Natural killer cell (primary cell): ENCODE measurements at regions not wholly inside any gene's neighbourhood (a gene's known extent, or its start where the extent isn't known, plus 50 kb on each side); places are given as distances from the start of the nearest gene placed in this dataset.

Source experiments
- ATAC-seq, 3 donors: fragments of 150-1000 bp in 2 of 3; fragments of 200-7000 bp in 1 of 3; cut with Tn5 transposase; 1 replicate in 1 of 3; 2 replicates in 2 of 3; pipeline ENCODE4 v1.10.0; 2021; ENCODE audit warnings: mild to moderate bottlenecking in 2 of 3, moderate library complexity in 2 of 3
- DNase-seq, 2 donors: peaks; one replicate each; pipeline versions ENCODE4 v3.0.0 to v3.0.0-alpha.2; 2013 to 2021; ENCODE audit warnings: mixed read lengths in 1 of 2
- H3K27ac ChIP-seq: one replicate; pipeline ENCODE4 v1.5.1; 2013; ENCODE audit warnings: mild to moderate bottlenecking, low read length
- H3K27me3 ChIP-seq: one replicate; pipeline ENCODE4 v1.6.1; 2013; ENCODE audit warnings: low read length; ENCODE audit not compliant: control insufficient read depth, insufficient read depth
- H3K36me3 ChIP-seq: one replicate; pipeline ENCODE4 v1.6.1; 2013; ENCODE audit warnings: low read length; ENCODE audit not compliant: control insufficient read depth, insufficient read depth
- H3K4me1 ChIP-seq: one replicate; pipeline ENCODE4 v1.6.1; 2013; ENCODE audit warnings: low read length; ENCODE audit not compliant: control insufficient read depth, insufficient read depth
- H3K4me3 ChIP-seq: one replicate; pipeline ENCODE4 v1.5.1; 2013; ENCODE audit warnings: low read length
- H3K9me3 ChIP-seq: one replicate; pipeline ENCODE4 v1.6.1; 2013; ENCODE audit warnings: low read length; ENCODE audit not compliant: control insufficient read depth, insufficient read depth
- H3K27ac Mint-ChIP-seq, 2 donors: one replicate each; pipeline ENCODE4 v1.8.0; 2022; ENCODE audit warnings: mild to moderate bottlenecking in 2 of 2, mixed read lengths in 2 of 2, moderate library complexity in 1 of 2
- H3K27me3 Mint-ChIP-seq, 2 donors: one replicate each; pipeline ENCODE4 v1.8.0; 2022; ENCODE audit warnings: low read depth in 2 of 2, mixed read lengths in 2 of 2
- H3K36me3 Mint-ChIP-seq: one replicate; pipeline ENCODE4 v1.8.0; 2022; ENCODE audit warnings: mixed read lengths
- H3K4me1 Mint-ChIP-seq, 2 donors: one replicate each; pipeline ENCODE4 v1.8.0; 2022; ENCODE audit warnings: mixed read lengths in 2 of 2
- H3K4me3 Mint-ChIP-seq: one replicate; pipeline ENCODE4 v1.8.0; 2022; ENCODE audit warnings: mild to moderate bottlenecking, moderate library complexity, mixed read lengths
- H3K9me3 Mint-ChIP-seq, 2 donors: one replicate each; pipeline ENCODE4 v1.8.0; 2022; ENCODE audit warnings: mixed read lengths in 2 of 2
- CTCF ChIP-seq: fragments of 200-600 bp; IDR thresholded peaks from one replicate; pipeline ENCODE4 v1.8.0; 2022; ENCODE audit warnings: antibody characterized with exemption
- WGBS: methylation state at CpG from one replicate; pipeline ENCODE4 v1.1.7; 2013; ENCODE audit warnings: missing lambda C conversion rate; ENCODE audit not compliant: insufficient coverage; 5-methylcytosine and 5-hydroxymethylcytosine counted together
- intact Hi-C: fragments of 100-400 bp; cut with micrococcal nuclease; formaldehyde crosslinking; loops from one replicate; pipeline ENCODE4 v1.14.2; 2022

DNA sequence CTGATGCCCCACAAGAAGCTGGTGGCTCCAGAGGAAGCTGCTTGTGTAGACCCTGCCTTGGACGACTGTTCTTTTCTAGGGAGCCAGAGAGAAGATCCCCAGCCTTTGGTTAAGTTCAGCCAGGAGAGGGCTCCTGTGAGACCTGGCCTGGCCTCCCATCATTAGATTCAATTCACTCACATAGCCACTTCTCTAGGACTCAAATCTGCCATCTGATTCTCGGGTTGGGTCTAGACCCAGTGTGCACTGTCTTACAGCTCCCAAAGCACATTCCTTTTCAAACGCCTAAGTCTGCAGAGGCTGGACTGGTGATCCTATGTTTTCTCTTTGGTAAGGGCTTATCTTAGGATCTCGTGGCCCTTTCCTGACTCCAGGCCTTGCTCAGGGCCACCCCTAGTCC is 81.7 kb upstream of the NPHP3 start:
- no peaks in the 10 kb centered on the region for H3K9me3 ChIP-seq
- no peak overlapping the region for H3K4me3 ChIP-seq
- WGBS = 83% methylated on average over 4 of the region's 4 CpGs
- Mint-ChIP-seq H3K9me3 (no peaks in the 10 kb centered on the region), H3K4me1 (no peaks in the 10 kb centered on the region), H3K36me3 (no peaks in the 10 kb centered on the region), H3K27ac (no peak overlapping the region), H3K27me3 (no peaks in the 10 kb centered on the region), H3K4me3 (no peak overlapping the region)
- H3K36me3 ChIP-seq = no peaks in the 10 kb centered on the region
- intact Hi-C loops = no loop called here
- TF ChIP-seq CTCF = no peak
- DNase-seq (no peak), ATAC-seq (no peak)
- H3K27ac ChIP-seq = no peak overlapping the region
- H3K27me3 ChIP-seq = no peaks in the 10 kb centered on the region
- no peaks in the 10 kb centered on the region for H3K4me1 ChIP-seq

DNA sequence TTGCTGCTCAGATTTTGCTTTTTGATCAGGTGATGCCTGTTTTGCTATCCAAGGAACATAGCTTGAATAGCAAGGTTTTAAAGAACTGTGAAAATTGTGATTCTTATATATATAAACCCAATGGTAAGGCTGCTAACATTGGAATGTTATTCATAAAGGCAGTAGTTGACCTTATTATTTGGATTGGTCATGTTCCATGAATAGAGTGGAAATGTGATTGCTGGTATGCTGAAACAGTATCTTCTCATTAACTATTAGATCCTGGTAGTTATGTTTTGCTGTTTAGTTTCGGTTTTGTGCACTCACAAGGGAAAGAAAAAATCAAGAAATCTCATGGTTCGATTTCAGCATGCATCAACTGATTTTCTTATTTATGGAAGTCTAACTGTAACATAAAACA is 78.7 kb upstream of the NPHP3 start:
- no peak overlapping the region for H3K4me3 ChIP-seq
- H3K27me3 ChIP-seq = no peaks in the 10 kb centered on the region
- no peaks in the 10 kb centered on the region for H3K27me3 Mint-ChIP-seq
- no peak overlapping the region for H3K4me3 Mint-ChIP-seq
- ATAC-seq (no peak), DNase-seq (no peak)
- H3K27ac ChIP-seq = no peak overlapping the region
- no peaks in the 10 kb centered on the region for H3K4me1 Mint-ChIP-seq
- no peak overlapping the region for H3K27ac Mint-ChIP-seq
- no CpG with 5 or more reads among the region's 2 CpGs for WGBS
- no peaks in the 10 kb centered on the region for H3K4me1 ChIP-seq
- no peak for TF ChIP-seq CTCF
- H3K36me3 Mint-ChIP-seq = no peaks in the 10 kb centered on the region
- intact Hi-C loops = no loop called here
- H3K9me3 Mint-ChIP-seq = no peaks in the 10 kb centered on the region
- no peaks in the 10 kb centered on the region for H3K36me3 ChIP-seq
- no peaks in the 10 kb centered on the region for H3K9me3 ChIP-seq

DNA sequence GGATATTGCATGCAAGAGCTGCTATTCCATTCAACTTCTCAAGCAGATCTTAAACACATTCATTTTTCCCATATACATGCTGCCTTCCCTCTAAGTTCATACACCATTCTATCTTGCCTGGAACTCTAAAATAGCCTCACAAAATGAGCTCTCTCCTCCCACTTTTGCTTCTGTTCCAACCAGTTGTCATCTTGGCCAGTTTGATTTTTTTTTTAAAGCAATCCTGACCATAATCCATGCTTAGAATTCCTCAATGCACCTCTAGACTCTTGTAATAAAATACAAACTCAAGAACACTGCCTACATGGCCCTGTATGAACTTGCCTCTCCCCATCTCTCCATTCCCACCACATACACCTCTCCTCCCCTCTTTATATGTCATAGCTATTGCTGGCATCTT is 68.6 kb upstream of the NPHP3 start:
- no peaks in the 10 kb centered on the region for H3K4me1 Mint-ChIP-seq
- peaks cover 0 to 2% of the 10 kb centered on the region in 2 donors for H3K9me3 Mint-ChIP-seq
- H3K4me1 ChIP-seq = no peaks in the 10 kb centered on the region
- no peak overlapping the region for H3K27ac Mint-ChIP-seq
- no peak overlapping the region for H3K4me3 ChIP-seq
- DNase-seq = no peak
- H3K27me3 Mint-ChIP-seq = peaks cover 0 to 9% of the 10 kb centered on the region in 2 donors
- H3K9me3 ChIP-seq = no peaks in the 10 kb centered on the region
- no peak overlapping the region for H3K27ac ChIP-seq
- H3K36me3 Mint-ChIP-seq = no peaks in the 10 kb centered on the region
- ATAC-seq = no peak
- no peak overlapping the region for H3K4me3 Mint-ChIP-seq
- no peaks in the 10 kb centered on the region for H3K36me3 ChIP-seq
- intact Hi-C loops = no loop called here
- no peak for TF ChIP-seq CTCF
- no peaks in the 10 kb centered on the region for H3K27me3 ChIP-seq

GRCh38 chr3:132789959-132790358 is 67.8 kb upstream of the NPHP3 start:
- WGBS = 90% methylated on average over 6 of the region's 6 CpGs
- DNase-seq (no peak), ATAC-seq (no peak)
- H3K4me3 ChIP-seq = no peak overlapping the region
- no peak for TF ChIP-seq CTCF
- H3K27ac ChIP-seq = no peak overlapping the region
- intact Hi-C loops = no loop called here
- peaks cover 0 to 2% of the 10 kb centered on the region in 2 donors for H3K9me3 Mint-ChIP-seq
- H3K4me3 Mint-ChIP-seq = no peak overlapping the region
- H3K27ac Mint-ChIP-seq = no peak overlapping the region
- no peaks in the 10 kb centered on the region for H3K4me1 ChIP-seq
- no peaks in the 10 kb centered on the region for H3K36me3 ChIP-seq
- no peaks in the 10 kb centered on the region for H3K9me3 ChIP-seq
- H3K27me3 ChIP-seq = no peaks in the 10 kb centered on the region
- peaks cover 0 to 9% of the 10 kb centered on the region in 2 donors for H3K27me3 Mint-ChIP-seq
- H3K4me1 Mint-ChIP-seq = no peaks in the 10 kb centered on the region
- no peaks in the 10 kb centered on the region for H3K36me3 Mint-ChIP-seq
